SW 1271 (cell line): ENCODE measurements at regions not wholly inside any gene's neighbourhood (a gene's known extent, or its start where the extent isn't known, plus 50 kb on each side); places are given as distances from the start of the nearest gene placed in this dataset.
A peak's percentile ranks its signal among the peaks of the same experiment; 100 is the strongest.

Experiments used
- DNase-seq, 2 experiments: peaks; one replicate each; lab custom pipeline; 2025; lab: John Stamatoyannopoulos, UW

- no peak for DNase-seq
These were observed 246.8 kb upstream of the TOPAZ1 start for GRCh38 chr3:43994657-43995546.

DNA sequence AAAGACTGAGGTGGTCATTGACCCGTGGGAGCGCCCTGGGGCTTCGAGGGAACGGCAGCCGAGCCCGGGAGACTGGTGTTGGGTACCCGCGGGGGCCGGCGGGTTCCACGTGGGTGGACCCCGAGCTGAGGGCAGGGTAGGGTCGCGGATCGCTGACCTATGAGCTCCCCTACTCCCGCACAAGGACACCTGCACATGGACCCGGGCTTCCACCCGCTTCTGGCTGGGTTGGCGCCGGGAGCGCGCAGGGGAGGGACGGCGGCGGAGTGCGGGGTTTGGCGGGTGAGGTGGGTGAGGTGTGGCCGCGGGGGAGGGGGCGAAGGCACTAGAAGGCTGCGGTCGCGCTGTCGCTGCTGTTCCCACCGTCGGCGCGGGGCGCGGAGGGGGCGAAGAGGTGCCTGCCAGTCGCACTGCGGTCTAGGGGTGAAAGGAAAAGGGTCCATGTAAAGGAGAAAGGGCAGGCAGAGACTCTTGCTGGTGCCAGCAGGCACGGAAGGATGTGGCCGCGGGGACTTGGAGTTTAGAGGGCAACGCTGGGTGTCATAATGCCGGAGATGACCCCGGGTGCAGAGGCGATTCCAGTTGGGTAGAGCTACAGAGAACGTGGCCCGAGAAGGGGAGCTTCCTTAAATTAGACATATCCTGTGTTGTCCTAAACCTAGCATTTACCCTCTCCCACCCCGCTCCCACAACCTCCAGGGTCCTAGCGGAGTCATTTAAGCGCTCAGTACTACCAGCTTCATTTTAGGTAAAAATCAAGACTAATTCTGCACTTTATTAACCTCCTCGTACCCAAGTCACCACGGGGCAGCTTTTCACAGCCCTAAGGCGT lies 245.9 kb upstream of the TOPAZ1 start:
- peak in 1 of 2 experiments; percentile 20 for DNase-seq

DNA sequence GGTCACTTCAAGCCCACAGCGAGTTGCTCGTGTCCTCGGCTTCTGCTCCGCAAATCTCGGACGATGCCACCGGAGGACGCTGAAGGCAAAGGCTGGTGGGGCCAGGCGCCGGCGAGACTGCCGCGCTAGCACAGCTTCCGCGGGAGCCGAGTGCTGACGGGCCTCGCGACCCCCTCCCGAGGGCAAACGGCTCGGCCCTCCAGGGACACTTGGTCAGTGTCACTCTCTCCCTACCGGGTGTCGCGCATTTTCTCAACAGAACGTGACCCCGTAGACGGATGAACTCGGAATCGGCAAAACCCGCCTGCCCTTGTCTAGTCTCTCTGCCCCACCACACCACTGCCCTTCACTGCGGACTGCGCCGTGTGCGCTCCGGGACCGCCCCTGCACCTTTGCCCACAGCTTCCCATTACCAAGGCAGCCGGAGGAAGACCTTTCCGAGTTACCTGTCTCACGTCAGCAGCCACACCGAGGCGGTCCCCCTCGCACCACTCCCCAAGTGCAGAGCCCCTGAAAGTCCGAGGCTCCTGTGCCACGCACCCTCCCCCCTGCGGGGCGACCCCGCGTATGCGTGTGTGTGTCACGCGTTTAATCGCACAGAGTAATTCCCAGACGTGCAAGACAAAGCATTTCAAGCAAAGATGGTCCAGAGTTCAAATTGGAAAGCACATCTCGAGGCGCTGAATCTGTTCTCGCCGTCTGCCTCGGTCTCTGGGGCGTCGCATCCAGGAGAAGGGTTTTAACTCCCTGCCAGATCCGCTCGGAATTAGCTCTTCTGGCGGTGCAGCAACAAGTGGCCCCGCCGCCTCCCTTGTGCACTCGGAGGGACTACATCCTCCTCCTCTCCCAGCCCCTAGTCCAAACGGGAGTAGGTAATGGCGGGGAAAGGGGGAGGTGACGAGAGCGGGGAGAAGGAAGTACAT lies 245.0 kb upstream of the TOPAZ1 start:
- DNase-seq: peak in 1 of 2 experiments; percentile 20

DNA sequence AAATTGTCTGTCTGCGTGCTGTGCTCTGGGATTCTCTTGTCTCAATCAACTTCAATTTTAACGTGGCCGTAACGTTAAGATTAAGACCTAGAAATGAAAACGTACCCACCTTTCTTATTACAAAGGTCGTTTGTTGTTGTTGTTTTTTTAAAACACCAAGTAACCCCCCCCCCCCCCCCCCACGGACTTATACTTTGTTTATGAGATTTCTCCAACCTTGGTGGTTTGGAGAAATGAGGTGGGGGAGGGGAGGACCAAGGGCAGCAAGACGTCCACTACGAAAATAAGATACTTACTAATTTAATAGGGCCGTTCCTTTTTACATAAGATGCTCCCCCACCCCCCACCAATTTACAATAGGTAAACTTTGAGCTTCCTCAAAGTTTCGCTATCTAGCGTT lies 244.4 kb upstream of the TOPAZ1 start:
- DNase-seq: no peak

DNA sequence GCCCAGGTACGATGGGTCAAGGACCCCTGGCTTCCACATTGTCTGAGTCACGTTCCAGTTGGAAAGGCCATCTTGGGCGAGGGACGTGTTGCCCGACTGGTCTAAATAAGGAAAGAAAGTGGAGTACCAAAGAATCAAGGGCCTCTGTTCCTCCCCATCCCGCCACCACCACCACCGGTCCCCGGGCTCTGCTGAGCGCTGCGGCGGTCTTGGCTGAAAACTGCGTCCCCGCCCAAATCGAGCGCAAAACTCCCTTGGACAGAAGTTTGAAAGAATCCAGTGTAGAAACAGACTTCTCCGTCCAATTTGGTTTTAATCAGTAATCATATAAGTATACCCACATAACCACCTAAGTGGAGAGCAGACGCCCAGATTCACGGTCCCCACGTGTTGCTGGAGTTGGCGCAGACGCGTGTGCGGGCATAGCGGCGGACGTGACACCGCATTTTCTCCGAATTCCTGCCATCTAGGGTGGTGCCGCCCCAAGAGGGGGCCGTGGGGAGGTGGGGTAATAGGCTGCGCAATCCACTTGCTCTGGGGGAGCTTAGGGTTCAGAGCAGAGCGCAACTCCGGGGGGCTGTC lies 243.8 kb upstream of the TOPAZ1 start:
- DNase-seq: no peak

DNA sequence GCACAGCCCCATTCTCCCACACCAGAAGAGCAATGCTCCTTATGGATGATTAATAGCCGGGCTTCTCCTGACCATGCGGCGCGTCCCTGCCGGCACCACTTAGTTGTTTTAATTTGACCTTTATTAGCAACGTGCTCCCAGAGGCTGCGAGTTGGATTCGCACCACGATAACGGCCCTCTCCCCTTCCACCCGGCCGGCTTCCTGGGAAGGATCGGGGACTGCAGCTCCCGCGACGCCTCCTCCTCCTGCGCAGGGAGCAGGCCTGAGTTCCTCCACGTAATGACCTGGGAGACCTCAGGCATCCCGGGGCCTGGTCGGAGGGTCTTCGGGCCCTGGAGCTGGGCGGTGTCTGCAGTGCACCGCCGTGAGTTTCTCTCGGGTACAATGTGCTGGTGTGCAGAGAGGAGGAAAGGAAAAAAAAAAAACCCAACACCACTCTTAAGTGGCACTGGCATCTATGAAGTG lies 243.3 kb upstream of the TOPAZ1 start:
- no peak for DNase-seq

GRCh38 chr3:43998836-43999727 lies 242.6 kb upstream of the TOPAZ1 start:
- DNase-seq: peak; percentile 51 to 60

GRCh38 chr3:43999728-44000319 lies 241.9 kb upstream of the TOPAZ1 start:
- DNase-seq: no peak

DNA sequence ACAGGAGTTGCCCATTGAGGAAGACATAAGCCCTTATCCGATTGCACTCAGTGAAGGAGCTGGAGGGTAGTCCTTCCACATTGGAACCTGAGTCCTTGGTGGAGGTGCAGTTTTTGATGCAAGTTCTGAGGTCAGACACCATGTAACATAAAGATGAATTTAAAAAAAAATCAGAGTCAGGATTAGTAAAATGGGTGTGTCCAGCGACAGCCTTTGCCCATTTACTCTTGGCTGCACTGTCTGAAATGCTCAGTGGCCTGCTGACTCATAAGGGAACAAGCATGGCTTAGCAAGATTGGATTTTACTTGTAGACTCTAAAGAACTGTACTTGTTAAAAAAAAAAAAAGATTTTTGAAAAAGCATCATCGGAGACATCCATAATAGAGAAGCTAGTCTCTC lies 241.1 kb upstream of the TOPAZ1 start:
- DNase-seq: peak in 1 of 2 experiments; percentile 13

DNA sequence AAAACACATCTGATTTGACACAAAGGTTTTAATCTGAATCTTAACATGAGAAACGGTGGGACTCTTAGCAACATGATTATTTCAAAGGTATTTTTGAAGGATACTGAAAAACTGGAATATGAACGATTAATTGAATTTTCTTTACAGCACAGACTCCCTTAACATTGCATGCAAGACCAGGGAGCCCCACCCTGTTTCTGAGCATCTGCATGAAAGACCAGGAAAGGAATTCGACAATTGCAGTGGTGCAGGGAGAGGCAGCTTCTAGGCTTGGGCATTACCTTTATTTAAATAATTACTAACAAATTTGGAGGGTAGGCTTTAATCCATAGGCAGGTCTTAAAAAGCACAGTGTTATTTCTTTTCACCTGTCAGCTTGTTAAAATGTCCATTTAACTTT lies 240.6 kb upstream of the TOPAZ1 start:
- DNase-seq: no peak

GRCh38 chr3:44003801-44004200 lies 237.9 kb upstream of the TOPAZ1 start:
- no peak for DNase-seq

DNA sequence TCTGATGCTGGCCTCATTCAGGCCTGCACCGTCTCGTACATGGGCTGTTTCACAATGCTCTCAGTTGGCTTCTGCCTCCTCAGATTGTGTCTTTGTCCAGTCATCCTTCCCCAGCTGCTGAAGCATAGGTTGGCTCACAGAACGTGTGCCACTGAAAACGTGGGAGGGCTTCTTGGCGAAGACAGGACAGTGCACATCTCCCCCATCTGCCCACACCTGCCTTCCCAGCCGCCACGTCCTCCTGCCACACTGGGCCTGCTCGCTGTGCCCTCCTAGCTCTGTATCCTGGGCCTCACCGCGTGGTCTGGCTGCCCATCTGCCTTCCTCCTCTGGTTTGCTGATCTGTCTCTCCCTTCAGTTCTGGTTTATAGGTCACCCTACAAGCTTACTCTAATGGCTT lies 230.0 kb upstream of the TOPAZ1 start:
- DNase-seq: no peak

- DNase-seq: no peak
These were observed 229.4 kb upstream of the TOPAZ1 start for GRCh38 chr3:44012160-44012899.

- DNase-seq: no peak
These were observed 227.7 kb upstream of the TOPAZ1 start for GRCh38 chr3:44013967-44014366.

DNA sequence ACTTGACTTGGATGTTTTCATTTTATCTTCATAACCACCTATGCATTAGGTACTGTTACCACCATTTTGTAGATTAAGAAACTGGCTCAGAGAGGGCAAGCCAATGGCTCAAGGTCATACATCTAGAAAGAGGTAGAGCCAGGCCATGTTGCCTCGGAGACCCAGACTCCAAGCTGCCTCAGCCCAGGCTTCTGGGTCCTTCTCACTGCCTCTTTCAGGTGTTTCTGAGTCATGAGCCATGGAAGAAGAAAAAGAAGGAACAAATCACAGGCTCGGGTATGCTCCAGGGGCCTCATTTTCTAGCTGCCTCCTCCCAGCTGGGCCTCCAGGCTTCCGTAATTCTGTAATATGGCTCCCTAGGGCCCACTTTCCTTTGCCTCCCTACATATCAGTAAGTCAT lies 226.5 kb upstream of the TOPAZ1 start:
- DNase-seq: no peak

DNA sequence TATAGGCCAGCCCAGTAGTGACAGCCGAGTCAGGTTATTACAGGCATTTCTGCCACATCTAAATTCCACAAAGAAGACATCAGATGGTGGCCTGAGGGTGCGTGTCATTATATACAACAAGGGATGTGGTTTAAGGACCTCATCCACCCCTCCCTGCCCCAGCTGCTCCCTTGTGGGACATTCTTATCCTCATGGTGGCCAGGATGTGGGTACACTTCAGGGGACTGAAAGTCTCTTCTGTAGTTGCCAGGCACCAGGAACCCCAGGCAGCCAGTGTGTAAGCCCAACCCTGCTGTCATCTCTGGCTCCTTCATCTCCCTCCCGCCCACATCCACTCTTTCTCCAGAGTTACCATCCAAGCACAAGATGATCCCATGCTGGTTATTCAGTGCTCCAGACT lies 224.9 kb upstream of the TOPAZ1 start:
- no peak for DNase-seq

GRCh38 chr3:44018926-44019325 lies 222.8 kb upstream of the TOPAZ1 start:
- DNase-seq: no peak

DNA sequence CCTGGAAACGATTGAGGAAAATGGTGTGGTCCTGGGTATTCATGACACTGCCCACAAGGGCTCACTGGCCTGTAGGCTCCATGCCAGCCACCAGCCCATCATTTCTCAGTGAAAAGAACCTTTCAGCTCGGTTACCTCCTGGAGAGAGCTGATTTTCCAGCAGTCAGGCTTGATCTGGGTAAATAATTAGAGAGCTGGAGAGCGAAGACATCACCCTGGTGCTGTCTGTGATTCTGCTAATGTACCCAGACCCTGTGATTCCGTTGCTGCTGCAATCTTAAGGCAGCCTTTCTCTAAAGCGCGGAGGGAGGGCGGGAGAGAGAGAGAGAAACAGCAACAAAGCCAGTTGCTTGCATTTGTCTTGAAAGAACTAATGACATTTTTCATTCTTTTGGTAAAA lies 221.9 kb upstream of the TOPAZ1 start:
- DNase-seq: no peak

- DNase-seq: no peak
These were observed 221.5 kb upstream of the TOPAZ1 start for GRCh38 chr3:44020143-44020542.
